GM21526 (cell line): ENCODE measurements at regions not wholly inside any gene's neighbourhood (a gene's known extent, or its start where the extent isn't known, plus 50 kb on each side); places are given as distances from the start of the nearest gene placed in this dataset.
A peak's percentile ranks its signal among the peaks of the same experiment; 100 is the strongest.
"Not testable (repeated sequence)": the region's sequence is repeated elsewhere in the genome, so short reads cannot be mapped to it uniquely, and the experiment has no call there.

Experiments
- ATAC-seq: cut with Tn5 transposase; IDR thresholded peaks from one replicate; pipeline ENCODE4 v1.9.1; 2021; ENCODE audit warnings: moderate library complexity; ENCODE audit not compliant: unreplicated experiment, low FRiP score

- no peak for ATAC-seq
Observed at GRCh38 chr6:134389658-134390057, 71.7 kb upstream of the SGK1 start.

- no peak for ATAC-seq
Observed at GRCh38 chr6:134389129-134389528, 71.2 kb upstream of the SGK1 start.

GRCh38 chr6:134386482-134386881 is 68.6 kb upstream of the SGK1 start:
- not testable (repeated sequence) for ATAC-seq

- ATAC-seq, result no peak
Observed at GRCh38 chr6:134381959-134382358, 64.0 kb upstream of the SGK1 start.

GRCh38 chr6:134379599-134379998 is 61.7 kb upstream of the SGK1 start:
- ATAC-seq, result no peak

GRCh38 chr6:134379076-134379475 is 61.2 kb upstream of the SGK1 start:
- peak; percentile 79 for ATAC-seq

- ATAC-seq, result no peak
Observed at GRCh38 chr6:134378426-134378825, 60.5 kb upstream of the SGK1 start.

- no peak for ATAC-seq
Observed at GRCh38 chr6:134376785-134377184, 58.9 kb upstream of the SGK1 start.

GRCh38 chr6:134375220-134375580 is 57.3 kb upstream of the SGK1 start:
- ATAC-seq, result no peak

- no peak for ATAC-seq
Observed at GRCh38 chr6:134374491-134375219, 56.7 kb upstream of the SGK1 start.

- no peak for ATAC-seq
Observed at GRCh38 chr6:134373993-134374392, 56.1 kb upstream of the SGK1 start.

GRCh38 chr6:134373282-134373922 is 55.5 kb upstream of the SGK1 start:
- peak; percentile 83 for ATAC-seq

- ATAC-seq, result no peak
Observed at GRCh38 chr6:134372603-134373281, 54.8 kb upstream of the SGK1 start.

GRCh38 chr6:134368670-134369069 is 50.8 kb upstream of the SGK1 start:
- ATAC-seq, result no peak
